ENCODE measurements at regions not wholly inside any gene's neighbourhood (a gene's known extent, or its start where the extent isn't known, plus 50 kb on each side); places are given as distances from the start of the nearest gene placed in this dataset.

GRCh38 chr4:11801466-11802446 lies 373.1 kb upstream of the HS3ST1 start:
- Histone ChIP-seq H3K27ac (ENCODE audit: low read length) (no peak overlapping the region), H3K27me3 (ENCODE audit: low read length) (no peaks in the 10 kb centered on the region), H3K9ac (ENCODE audit: low read length) (no peak overlapping the region), H3F3A (ENCODE audit: low read length, unreplicated experiment) (no peaks in the 10 kb centered on the region), H3K36me3 (ENCODE audit: low read depth, low read length) (no peaks in the 10 kb centered on the region), H3K9me3 (ENCODE audit: low read length) (no peaks in the 10 kb centered on the region), H4K20me1 (ENCODE audit: low read length) (no peaks in the 10 kb centered on the region), H3K4me2 (ENCODE audit: low read length) (no peak overlapping the region), H2AFZ (ENCODE audit: low read length) (no peak overlapping the region), H3K4me3 (ENCODE audit: low read length) (no peak overlapping the region), H3K4me1 (ENCODE audit: insufficient read depth, low read length) (no peaks in the 10 kb centered on the region), H3K9me2 (replicated peaks; ENCODE audit: low read length) (no peaks in the 10 kb centered on the region), H3K79me2 (ENCODE audit: low read length) (no peaks in the 10 kb centered on the region)
- BruUV-seq (replicated peaks) = no TSS peak
- ATAC-seq = no peak
- TF ChIP-seq EZH2 (IDR thresholded peaks at IDR 0.05; ENCODE audit: low read length, unreplicated experiment) (no peak), EZH2phosphoT487 (IDR thresholded peaks at IDR 0.05; ENCODE audit: borderline replicate concordance, low read length) (no peak)
- TF ChIP-seq, protein P1, sequence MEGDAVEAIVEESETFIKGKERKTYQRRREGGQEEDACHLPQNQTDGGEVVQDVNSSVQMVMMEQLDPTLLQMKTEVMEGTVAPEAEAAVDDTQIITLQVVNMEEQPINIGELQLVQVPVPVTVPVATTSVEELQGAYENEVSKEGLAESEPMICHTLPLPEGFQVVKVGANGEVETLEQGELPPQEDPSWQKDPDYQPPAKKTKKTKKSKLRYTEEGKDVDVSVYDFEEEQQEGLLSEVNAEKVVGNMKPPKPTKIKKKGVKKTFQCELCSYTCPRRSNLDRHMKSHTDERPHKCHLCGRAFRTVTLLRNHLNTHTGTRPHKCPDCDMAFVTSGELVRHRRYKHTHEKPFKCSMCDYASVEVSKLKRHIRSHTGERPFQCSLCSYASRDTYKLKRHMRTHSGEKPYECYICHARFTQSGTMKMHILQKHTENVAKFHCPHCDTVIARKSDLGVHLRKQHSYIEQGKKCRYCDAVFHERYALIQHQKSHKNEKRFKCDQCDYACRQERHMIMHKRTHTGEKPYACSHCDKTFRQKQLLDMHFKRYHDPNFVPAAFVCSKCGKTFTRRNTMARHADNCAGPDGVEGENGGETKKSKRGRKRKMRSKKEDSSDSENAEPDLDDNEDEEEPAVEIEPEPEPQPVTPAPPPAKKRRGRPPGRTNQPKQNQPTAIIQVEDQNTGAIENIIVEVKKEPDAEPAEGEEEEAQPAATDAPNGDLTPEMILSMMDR (conservative IDR thresholded peaks at IDR 0.05; ENCODE audit: low read depth, low read length) = no peak
- no peak for DNase-seq
- intact Hi-C loops (cut with micrococcal nuclease) = no loop called here
- CTCF ChIA-PET = no interaction called here
- POLR2A ChIA-PET (ENCODE audit: unreplicated experiment) = no interaction called here

- Histone ChIP-seq H3F3A (ENCODE audit: low read length, unreplicated experiment) (no peaks in the 10 kb centered on the region), H3K79me2 (ENCODE audit: low read length) (no peaks in the 10 kb centered on the region), H3K36me3 (ENCODE audit: low read depth, low read length) (no peaks in the 10 kb centered on the region), H3K27ac (ENCODE audit: low read length) (no peak overlapping the region), H2AFZ (ENCODE audit: low read length) (no peak overlapping the region), H3K4me3 (ENCODE audit: low read length) (no peak overlapping the region), H3K4me1 (ENCODE audit: insufficient read depth, low read length) (no peaks in the 10 kb centered on the region), H3K9ac (ENCODE audit: low read length) (no peak overlapping the region), H3K9me2 (replicated peaks; ENCODE audit: low read length) (no peaks in the 10 kb centered on the region), H3K9me3 (ENCODE audit: low read length) (no peaks in the 10 kb centered on the region), H4K20me1 (ENCODE audit: low read length) (no peaks in the 10 kb centered on the region), H3K27me3 (ENCODE audit: low read length) (no peaks in the 10 kb centered on the region), H3K4me2 (ENCODE audit: low read length) (no peak overlapping the region)
- TF ChIP-seq EZH2phosphoT487 (IDR thresholded peaks at IDR 0.05; ENCODE audit: borderline replicate concordance, low read length) (no peak), EZH2 (IDR thresholded peaks at IDR 0.05; ENCODE audit: low read length, unreplicated experiment) (no peak)
- TF ChIP-seq, protein P1 (conservative IDR thresholded peaks at IDR 0.05; ENCODE audit: low read depth, low read length) = no peak
- ChIA-PET POLR2A (ENCODE audit: unreplicated experiment) (no interaction called here), CTCF (no interaction called here)
- intact Hi-C loops (cut with micrococcal nuclease) = no loop called here
- BruUV-seq (replicated peaks) = no TSS peak
- DNase-seq (peak; percentile 4), ATAC-seq (no peak)
Observed at GRCh38 chr4:11799196-11799595, 370.5 kb upstream of the HS3ST1 start.

DNA sequence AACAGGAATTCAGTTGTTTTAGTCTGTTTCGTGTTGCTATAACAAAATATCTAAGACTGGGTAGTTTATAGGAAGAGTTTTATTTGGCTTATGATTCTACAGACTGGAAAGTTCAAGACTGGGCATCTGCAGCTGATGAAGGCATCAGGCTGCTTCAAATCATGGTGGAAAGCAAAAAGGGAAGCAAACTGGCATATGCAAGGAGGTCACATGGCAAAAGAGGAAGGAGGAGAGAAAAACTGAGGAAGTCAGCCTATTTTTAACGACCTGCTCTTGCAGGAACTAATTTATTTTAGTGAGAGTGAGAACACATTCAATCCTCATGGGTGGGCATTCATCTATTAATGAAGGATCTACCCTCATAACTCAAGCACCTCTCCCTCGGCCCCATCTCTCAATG lies 363.1 kb upstream of the HS3ST1 start:
- no peak overlapping the region for H3K4me2 ChIP-seq (ENCODE audit: low read length)
- H3K36me3 ChIP-seq (ENCODE audit: low read depth, low read length) = no peaks in the 10 kb centered on the region

More for the DNA sequence above, 363.1 kb upstream of the HS3ST1 start:
- Histone ChIP-seq H3K9me3 (ENCODE audit: low read length) (no peaks in the 10 kb centered on the region), H3K27ac (ENCODE audit: low read length) (no peak overlapping the region), H3K4me3 (ENCODE audit: low read length) (no peak overlapping the region), H3F3A (ENCODE audit: low read length, unreplicated experiment) (no peaks in the 10 kb centered on the region), H2AFZ (ENCODE audit: low read length) (no peak overlapping the region), H4K20me1 (ENCODE audit: low read length) (no peaks in the 10 kb centered on the region), H3K9me2 (replicated peaks; ENCODE audit: low read length) (no peaks in the 10 kb centered on the region), H3K4me1 (ENCODE audit: insufficient read depth, low read length) (no peaks in the 10 kb centered on the region), H3K9ac (ENCODE audit: low read length) (no peak overlapping the region), H3K27me3 (ENCODE audit: low read length) (no peaks in the 10 kb centered on the region), H3K79me2 (ENCODE audit: low read length) (no peaks in the 10 kb centered on the region)
- BruUV-seq (replicated peaks) = no TSS peak
- ChIA-PET CTCF (no interaction called here), POLR2A (ENCODE audit: unreplicated experiment) (no interaction called here)
- TF ChIP-seq EZH2phosphoT487 (IDR thresholded peaks at IDR 0.05; ENCODE audit: borderline replicate concordance, low read length) = no peak
- TF ChIP-seq, protein P1 (conservative IDR thresholded peaks at IDR 0.05; ENCODE audit: low read depth, low read length) = no peak
- TF ChIP-seq EZH2 (IDR thresholded peaks at IDR 0.05; ENCODE audit: low read length, unreplicated experiment) = no peak
- no peak for DNase-seq
- ATAC-seq = no peak
- intact Hi-C loops (cut with micrococcal nuclease) = no loop called here

Data from PC-3 (cell line).